CD4-positive, alpha-beta T cell treated with Interleukin-6 at 100 ng/mL for 8 hours (primary cell): ENCODE measurements at regions not wholly inside any gene's neighbourhood (a gene's known extent, or its start where the extent isn't known, plus 50 kb on each side); places are given as distances from the start of the nearest gene placed in this dataset.
"Not testable (repeated sequence)": the region's sequence is repeated elsewhere in the genome, so short reads cannot be mapped to it uniquely, and the experiment has no call there.

Source experiments
- DNase-seq: peaks from one replicate; pipeline ENCODE4 v3.0.0-alpha.2; 2020; ENCODE audit warnings: mixed read lengths, low spot score

GRCh38 chr11:115659061-115659963 is 155.1 kb upstream of the CADM1 start:
- no peak for DNase-seq

GRCh38 chr11:115657586-115657985 is 153.4 kb upstream of the CADM1 start:
- DNase-seq, result no peak

GRCh38 chr11:115656669-115657068 is 152.5 kb upstream of the CADM1 start:
- DNase-seq, result no peak

- no peak for DNase-seq
Measured at GRCh38 chr11:115656041-115656440, 151.8 kb upstream of the CADM1 start.

- DNase-seq, result no peak
Measured at GRCh38 chr11:115654792-115655191, 150.6 kb upstream of the CADM1 start.

- DNase-seq, result no peak
Measured at GRCh38 chr11:115653926-115654325, 149.7 kb upstream of the CADM1 start.

- no peak for DNase-seq
Measured at GRCh38 chr11:115653076-115653475, 148.9 kb upstream of the CADM1 start.

GRCh38 chr11:115652496-115652895 is 148.3 kb upstream of the CADM1 start:
- DNase-seq, result no peak

- no peak for DNase-seq
Measured at GRCh38 chr11:115652094-115652493, 147.9 kb upstream of the CADM1 start.

GRCh38 chr11:115649461-115649860 is 145.2 kb upstream of the CADM1 start:
- DNase-seq, result no peak

- no peak for DNase-seq
Measured at GRCh38 chr11:115645631-115646317, 141.6 kb upstream of the CADM1 start.

GRCh38 chr11:115644856-115645255 is 140.6 kb upstream of the CADM1 start:
- no peak for DNase-seq

GRCh38 chr11:115643549-115644270 is 139.5 kb upstream of the CADM1 start:
- DNase-seq, result no peak

- no peak for DNase-seq
Measured at GRCh38 chr11:115642660-115643059, 138.4 kb upstream of the CADM1 start.

- DNase-seq, result no peak
Measured at GRCh38 chr11:115637599-115638241, 133.5 kb upstream of the CADM1 start.

GRCh38 chr11:115636753-115637527 is 132.7 kb upstream of the CADM1 start:
- no peak for DNase-seq

GRCh38 chr11:115633977-115634376 is 129.8 kb upstream of the CADM1 start:
- DNase-seq, result not testable (repeated sequence)

GRCh38 chr11:115632061-115632460 is 127.8 kb upstream of the CADM1 start:
- DNase-seq, result no peak

- DNase-seq, result no peak
Measured at GRCh38 chr11:115631609-115632008, 127.4 kb upstream of the CADM1 start.

GRCh38 chr11:115630214-115630613 is 126.0 kb upstream of the CADM1 start:
- no peak for DNase-seq

GRCh38 chr11:115629456-115630015 is 125.3 kb upstream of the CADM1 start:
- no peak for DNase-seq
